ENCODE measurements at regions not wholly inside any gene's neighbourhood (a gene's known extent, or its start where the extent isn't known, plus 50 kb on each side); places are given as distances from the start of the nearest gene placed in this dataset.

- no peak for DNase-seq
Observed at GRCh38 chr18:47593744-47594472, 336.6 kb downstream of the SMAD2 start.

GRCh38 chr18:47591429-47591828 lies 339.0 kb downstream of the SMAD2 start:
- no peak for DNase-seq

- no peak for DNase-seq
Observed at GRCh38 chr18:47587587-47587986, 336.1 kb upstream of the SKOR2 start.

- DNase-seq = no peak
Observed at GRCh38 chr18:47586418-47587070, 335.1 kb upstream of the SKOR2 start.

GRCh38 chr18:47585914-47586313 lies 334.5 kb upstream of the SKOR2 start:
- no peak for DNase-seq

GRCh38 chr18:47585136-47585535 lies 333.7 kb upstream of the SKOR2 start:
- DNase-seq = no peak

- no peak for DNase-seq
Observed at GRCh38 chr18:47582093-47582492, 330.6 kb upstream of the SKOR2 start.

- DNase-seq = no peak
Observed at GRCh38 chr18:47577520-47577919, 326.1 kb upstream of the SKOR2 start.

GRCh38 chr18:47574966-47575365 lies 323.5 kb upstream of the SKOR2 start:
- no peak for DNase-seq

- DNase-seq = no peak
Observed at GRCh38 chr18:47571957-47572356, 320.5 kb upstream of the SKOR2 start.

- no peak for DNase-seq
Observed at GRCh38 chr18:47566809-47567208, 315.3 kb upstream of the SKOR2 start.

- DNase-seq = no peak
Observed at GRCh38 chr18:47560723-47561715, 309.6 kb upstream of the SKOR2 start.

GRCh38 chr18:47558110-47558750 lies 306.8 kb upstream of the SKOR2 start:
- no peak for DNase-seq

- no peak for DNase-seq
Observed at GRCh38 chr18:47557160-47557559, 305.7 kb upstream of the SKOR2 start.

GRCh38 chr18:47552783-47553182 lies 301.3 kb upstream of the SKOR2 start:
- DNase-seq = no peak

- no peak for DNase-seq
Observed at GRCh38 chr18:47550611-47551010, 299.2 kb upstream of the SKOR2 start.

- DNase-seq = no peak
Observed at GRCh38 chr18:47549021-47549540, 297.6 kb upstream of the SKOR2 start.

GRCh38 chr18:47547539-47548202 lies 296.2 kb upstream of the SKOR2 start:
- DNase-seq = no peak

- DNase-seq = no peak
Observed at GRCh38 chr18:47545613-47546012, 294.2 kb upstream of the SKOR2 start.

- no peak for DNase-seq
Observed at GRCh38 chr18:47543080-47543479, 291.6 kb upstream of the SKOR2 start.

GRCh38 chr18:47542551-47542950 lies 291.1 kb upstream of the SKOR2 start:
- DNase-seq = no peak

GRCh38 chr18:47531717-47532116 lies 280.3 kb upstream of the SKOR2 start:
- DNase-seq = no peak
